ENCODE measurements at regions not wholly inside any gene's neighbourhood (a gene's known extent, or its start where the extent isn't known, plus 50 kb on each side); places are given as distances from the start of the nearest gene placed in this dataset.

DNA sequence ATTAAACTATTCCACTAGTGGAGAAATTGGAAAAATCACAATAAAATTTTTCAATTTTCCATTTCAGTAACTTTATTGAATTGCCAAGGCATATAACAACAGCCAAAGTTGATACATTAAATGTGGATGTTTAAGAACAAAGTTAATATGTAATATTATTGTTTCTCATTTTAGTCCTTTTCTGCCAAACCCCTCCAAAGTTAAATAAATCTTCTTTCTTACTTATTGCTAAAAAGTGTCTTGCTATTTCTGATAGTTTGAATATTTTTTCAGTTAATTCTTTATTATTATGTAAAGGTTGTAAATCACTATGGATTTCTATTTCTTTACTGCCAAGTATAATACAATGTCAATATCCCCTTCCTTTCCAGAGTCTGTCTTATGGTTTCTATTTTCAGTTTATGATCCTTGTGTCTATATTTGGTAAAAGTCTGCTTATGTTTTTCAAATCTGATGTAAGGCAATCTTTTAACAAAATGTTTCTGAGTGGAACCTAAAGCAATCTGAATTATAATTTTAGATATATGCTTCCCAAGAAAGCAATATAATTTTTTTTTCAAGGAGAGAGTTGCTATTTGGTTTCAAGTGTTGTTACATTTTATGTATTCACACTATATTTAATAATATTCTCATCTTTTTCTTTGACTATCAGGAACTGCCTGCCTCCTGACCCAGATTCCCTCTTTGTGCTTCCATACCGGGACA is 80.3 kb upstream of the RHOBTB1 start:
- TF ChIP-seq, protein P1, sequence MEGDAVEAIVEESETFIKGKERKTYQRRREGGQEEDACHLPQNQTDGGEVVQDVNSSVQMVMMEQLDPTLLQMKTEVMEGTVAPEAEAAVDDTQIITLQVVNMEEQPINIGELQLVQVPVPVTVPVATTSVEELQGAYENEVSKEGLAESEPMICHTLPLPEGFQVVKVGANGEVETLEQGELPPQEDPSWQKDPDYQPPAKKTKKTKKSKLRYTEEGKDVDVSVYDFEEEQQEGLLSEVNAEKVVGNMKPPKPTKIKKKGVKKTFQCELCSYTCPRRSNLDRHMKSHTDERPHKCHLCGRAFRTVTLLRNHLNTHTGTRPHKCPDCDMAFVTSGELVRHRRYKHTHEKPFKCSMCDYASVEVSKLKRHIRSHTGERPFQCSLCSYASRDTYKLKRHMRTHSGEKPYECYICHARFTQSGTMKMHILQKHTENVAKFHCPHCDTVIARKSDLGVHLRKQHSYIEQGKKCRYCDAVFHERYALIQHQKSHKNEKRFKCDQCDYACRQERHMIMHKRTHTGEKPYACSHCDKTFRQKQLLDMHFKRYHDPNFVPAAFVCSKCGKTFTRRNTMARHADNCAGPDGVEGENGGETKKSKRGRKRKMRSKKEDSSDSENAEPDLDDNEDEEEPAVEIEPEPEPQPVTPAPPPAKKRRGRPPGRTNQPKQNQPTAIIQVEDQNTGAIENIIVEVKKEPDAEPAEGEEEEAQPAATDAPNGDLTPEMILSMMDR (conservative IDR thresholded peaks at IDR 0.05; ENCODE audit: low read length) = no peak
- no peak for TF ChIP-seq EZH2phosphoT487 (IDR thresholded peaks at IDR 0.05; ENCODE audit: borderline replicate concordance, low read depth, low read length)

All from OCI-LY7 (cell line).